ENCODE measurements at regions not wholly inside any gene's neighbourhood (a gene's known extent, or its start where the extent isn't known, plus 50 kb on each side); places are given as distances from the start of the nearest gene placed in this dataset.
"Not testable (repeated sequence)": the region's sequence is repeated elsewhere in the genome, so short reads cannot be mapped to it uniquely, and the experiment has no call there.

GRCh38 chrX:121356139-121356849 is 308.9 kb downstream of the GLUD2 start:
- no peaks in the 10 kb centered on the region for H3K4me1 Mint-ChIP-seq
- H3K9me3 Mint-ChIP-seq: peaks cover 2 to 8% (median 5%) of the 10 kb centered on the region in 7 donors
- no peak for DNase-seq
- H3K27me3 Mint-ChIP-seq: no peaks in the 10 kb centered on the region
- ATAC-seq (ENCODE audit: low read depth in 2 of 2): no peak
- H3K4me3 Mint-ChIP-seq: peak overlapping the region in 1 of 8 donors; percentile 16
- H3K36me3 Mint-ChIP-seq: no peaks in the 10 kb centered on the region
- peak overlapping the region in 1 of 6 donors; percentile 72 for H3K27ac Mint-ChIP-seq

- Mint-ChIP-seq H3K27ac (no peak overlapping the region), H3K36me3 (no peaks in the 10 kb centered on the region), H3K9me3 (peaks cover under 1 to 8% (median 2%) of the 10 kb centered on the region in 7 donors), H3K27me3 (no peaks in the 10 kb centered on the region), H3K4me3 (no peak overlapping the region), H3K4me1 (no peaks in the 10 kb centered on the region)
- DNase-seq (no peak), ATAC-seq (ENCODE audit: low read depth in 2 of 2) (no peak)
Observed at GRCh38 chrX:121356850-121357171, 309.4 kb downstream of the GLUD2 start.

GRCh38 chrX:121360280-121360679 is 312.9 kb downstream of the GLUD2 start:
- H3K4me1 Mint-ChIP-seq: no peaks in the 10 kb centered on the region
- H3K36me3 Mint-ChIP-seq: no peaks in the 10 kb centered on the region
- no peak overlapping the region for H3K4me3 Mint-ChIP-seq
- H3K27me3 Mint-ChIP-seq: no peaks in the 10 kb centered on the region
- no peak overlapping the region for H3K27ac Mint-ChIP-seq
- DNase-seq (no peak), ATAC-seq (ENCODE audit: low read depth in 2 of 2) (no peak)
- H3K9me3 Mint-ChIP-seq: peaks cover 3 to 9% (median 5%) of the 10 kb centered on the region in 7 donors

GRCh38 chrX:121365572-121366161 is 318.3 kb downstream of the GLUD2 start:
- H3K27ac Mint-ChIP-seq: peak overlapping the region in 1 of 6 donors; percentile 1
- no peaks in the 10 kb centered on the region for H3K36me3 Mint-ChIP-seq

GRCh38 chrX:121374471-121374870 is 327.1 kb downstream of the GLUD2 start:
- no peak for DNase-seq
- Mint-ChIP-seq H3K27me3 (no peaks in the 10 kb centered on the region), H3K4me1 (no peaks in the 10 kb centered on the region), H3K27ac (no peak overlapping the region), H3K9me3 (peaks cover 0 to 4% (median 0%) of the 10 kb centered on the region in 7 donors), H3K36me3 (no peaks in the 10 kb centered on the region), H3K4me3 (no peak overlapping the region)
- ATAC-seq (ENCODE audit: low read depth in 2 of 2): no peak

More at GRCh38 chrX:121365572-121366161, 318.3 kb downstream of the GLUD2 start:
- DNase-seq (no peak), ATAC-seq (ENCODE audit: low read depth in 2 of 2) (no peak)
- no peaks in the 10 kb centered on the region for H3K27me3 Mint-ChIP-seq
- H3K4me1 Mint-ChIP-seq: no peaks in the 10 kb centered on the region
- no peak overlapping the region for H3K4me3 Mint-ChIP-seq
- H3K9me3 Mint-ChIP-seq: peaks cover 2 to 9% (median 4%) of the 10 kb centered on the region in 7 donors

GRCh38 chrX:121381915-121382314 is 334.5 kb downstream of the GLUD2 start:
- H3K4me3 Mint-ChIP-seq; DNase-seq; H3K36me3 Mint-ChIP-seq; H3K27ac Mint-ChIP-seq; H3K4me1 Mint-ChIP-seq; H3K27me3 Mint-ChIP-seq; ATAC-seq (ENCODE audit: low read depth in 2 of 2): not testable (repeated sequence)
- peaks cover 0 to 18% (median 4%) of the 10 kb centered on the region in 7 donors for H3K9me3 Mint-ChIP-seq

GRCh38 chrX:121389976-121390714 is 342.7 kb downstream of the GLUD2 start:
- no peaks in the 10 kb centered on the region for H3K36me3 Mint-ChIP-seq
- H3K27ac Mint-ChIP-seq: no peak overlapping the region
- H3K27me3 Mint-ChIP-seq: no peaks in the 10 kb centered on the region
- peaks cover 0 to 5% (median 0%) of the 10 kb centered on the region in 7 donors for H3K9me3 Mint-ChIP-seq
- no peaks in the 10 kb centered on the region for H3K4me1 Mint-ChIP-seq
- no peak overlapping the region for H3K4me3 Mint-ChIP-seq
- DNase-seq: no peak
- ATAC-seq (ENCODE audit: low read depth in 2 of 2): no peak

- Mint-ChIP-seq H3K4me3 (no peak overlapping the region), H3K27ac (no peak overlapping the region), H3K27me3 (peaks cover 0 to 4% (median 0%) of the 10 kb centered on the region in 3 donors), H3K4me1 (no peaks in the 10 kb centered on the region), H3K9me3 (peaks cover 0 to 5% (median 0%) of the 10 kb centered on the region in 7 donors), H3K36me3 (no peaks in the 10 kb centered on the region)
- DNase-seq (no peak), ATAC-seq (ENCODE audit: low read depth in 2 of 2) (no peak)
Observed at GRCh38 chrX:121405826-121406225, 358.4 kb downstream of the GLUD2 start.

GRCh38 chrX:121407627-121408026 is 360.2 kb downstream of the GLUD2 start:
- Mint-ChIP-seq H3K36me3 (no peaks in the 10 kb centered on the region), H3K9me3 (peaks cover 0 to 5% (median 0%) of the 10 kb centered on the region in 7 donors), H3K27ac (no peak overlapping the region), H3K4me3 (no peak overlapping the region), H3K27me3 (no peaks in the 10 kb centered on the region), H3K4me1 (no peaks in the 10 kb centered on the region)
- DNase-seq: no peak
- no peak for ATAC-seq (ENCODE audit: low read depth in 2 of 2)

- DNase-seq; ATAC-seq (ENCODE audit: low read depth in 2 of 2); H3K27me3 Mint-ChIP-seq; H3K4me3 Mint-ChIP-seq; H3K36me3 Mint-ChIP-seq; H3K4me1 Mint-ChIP-seq; H3K27ac Mint-ChIP-seq; H3K9me3 Mint-ChIP-seq: not testable (repeated sequence)
Observed at GRCh38 chrX:121431514-121431913, 384.1 kb downstream of the GLUD2 start.

GRCh38 chrX:121433289-121433688 is 385.9 kb downstream of the GLUD2 start:
- H3K27me3 Mint-ChIP-seq: no peaks in the 10 kb centered on the region
- ATAC-seq (ENCODE audit: low read depth in 2 of 2): no peak
- peaks cover 0 to 9% (median 2%) of the 10 kb centered on the region in 7 donors for H3K9me3 Mint-ChIP-seq
- no peak for DNase-seq
- no peak overlapping the region for H3K27ac Mint-ChIP-seq
- no peaks in the 10 kb centered on the region for H3K36me3 Mint-ChIP-seq
- H3K4me3 Mint-ChIP-seq: no peak overlapping the region
- H3K4me1 Mint-ChIP-seq: no peaks in the 10 kb centered on the region

GRCh38 chrX:121437666-121438065 is 390.3 kb downstream of the GLUD2 start:
- H3K27ac Mint-ChIP-seq; H3K9me3 Mint-ChIP-seq; H3K4me1 Mint-ChIP-seq; H3K4me3 Mint-ChIP-seq; ATAC-seq (ENCODE audit: low read depth in 2 of 2); DNase-seq; H3K36me3 Mint-ChIP-seq; H3K27me3 Mint-ChIP-seq: not testable (repeated sequence)

- no peaks in the 10 kb centered on the region for H3K27me3 Mint-ChIP-seq
- peaks cover 0 to 5% (median 0%) of the 10 kb centered on the region in 3 donors for H3K4me1 Mint-ChIP-seq
- no peak overlapping the region for H3K27ac Mint-ChIP-seq
- H3K4me3 Mint-ChIP-seq: peak overlapping the region in 1 of 8 donors; percentile 62
- peaks cover 0 to 8% (median 0%) of the 10 kb centered on the region in 7 donors for H3K9me3 Mint-ChIP-seq
- ATAC-seq (ENCODE audit: low read depth in 2 of 2): no peak
- H3K36me3 Mint-ChIP-seq: no peaks in the 10 kb centered on the region
- no peak for DNase-seq
Observed at GRCh38 chrX:121455890-121456289, 408.5 kb downstream of the GLUD2 start.

GRCh38 chrX:121456315-121456714 is 408.9 kb downstream of the GLUD2 start:
- peak in 1 of 2 donors; percentile 38 for ATAC-seq (ENCODE audit: low read depth in 2 of 2)
- peak overlapping the region in 1 of 6 donors; percentile 47 for H3K27ac Mint-ChIP-seq
- DNase-seq: no peak
- peaks cover 0 to 10% (median 0%) of the 10 kb centered on the region in 7 donors for H3K9me3 Mint-ChIP-seq
- peak overlapping the region in 1 of 8 donors; percentile 28 for H3K4me3 Mint-ChIP-seq
- peaks cover 0 to 5% (median 0%) of the 10 kb centered on the region in 3 donors for H3K4me1 Mint-ChIP-seq
- H3K36me3 Mint-ChIP-seq: no peaks in the 10 kb centered on the region
- H3K27me3 Mint-ChIP-seq: no peaks in the 10 kb centered on the region

Data from naive B cell (primary cell).